Mucosa of gallbladder (tissue), 1 donor: ENCODE measurements at regions not wholly inside any gene's neighbourhood (a gene's known extent, or its start where the extent isn't known, plus 50 kb on each side); places are given as distances from the start of the nearest gene placed in this dataset.
"Not testable (repeated sequence)": the region's sequence is repeated elsewhere in the genome, so short reads cannot be mapped to it uniquely, and the experiment has no call there.

ENCODE experiments used
- DNase-seq: peaks from one replicate; pipeline ENCODE4 v3.0.0-alpha.2; 2020; ENCODE audit warnings: low spot score
- donor health status: DM: no; HTN: no; CAD: no.

DNA sequence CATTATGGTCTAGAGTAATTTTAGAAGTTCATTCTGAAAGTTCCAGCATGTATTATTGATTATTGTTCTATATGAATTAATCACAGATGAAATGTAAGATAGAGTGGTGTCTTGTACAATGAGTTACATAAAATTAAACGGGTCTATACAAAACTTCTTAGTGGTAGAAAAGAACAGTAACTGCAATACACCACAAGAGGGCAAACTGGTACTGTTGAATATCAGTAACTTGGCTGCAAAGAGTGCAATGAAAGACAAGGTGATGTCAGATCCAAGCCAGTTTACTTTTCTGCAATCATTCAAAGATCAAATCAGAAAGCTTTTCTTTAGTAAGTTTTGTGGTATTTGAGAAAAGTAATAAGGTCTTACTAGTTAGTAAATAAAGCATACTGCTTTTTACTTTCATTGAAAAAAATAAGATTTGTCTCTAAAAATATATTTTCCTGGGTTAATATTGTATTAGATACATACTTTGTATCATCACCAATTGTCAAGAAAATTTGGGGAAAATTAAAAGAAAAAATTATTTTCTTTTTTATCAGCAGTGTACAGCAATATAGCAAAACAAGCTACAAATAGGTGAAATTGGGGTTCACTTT is 66.4 kb upstream of the BTG3 start:
- peak; percentile 11 for DNase-seq

DNA sequence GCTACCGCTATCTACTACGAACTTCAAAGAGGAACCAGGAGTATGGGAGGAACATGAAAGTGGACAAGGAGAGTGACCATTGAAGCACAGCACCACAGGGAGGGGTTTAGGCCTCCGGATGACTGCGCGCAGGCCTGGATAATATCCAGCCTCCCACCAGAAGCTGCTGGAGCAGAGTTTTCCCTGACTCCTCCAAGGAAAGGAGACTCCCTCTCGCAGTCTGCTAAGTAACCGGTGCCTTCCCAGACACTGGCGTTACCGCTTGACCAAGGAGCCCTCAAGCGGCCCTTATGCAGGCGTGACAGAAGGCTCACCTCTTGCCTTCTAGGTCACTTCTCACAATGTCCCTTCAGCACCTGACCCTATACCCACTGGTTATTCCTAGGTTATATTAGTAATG is 64.2 kb upstream of the BTG3 start:
- not testable (repeated sequence) for DNase-seq

- DNase-seq, result no peak
Measured at GRCh38 chr21:17674106-17674505, 61.4 kb upstream of the BTG3 start.

- DNase-seq, result no peak
Measured at GRCh38 chr21:17673261-17674020, 60.7 kb upstream of the BTG3 start.

- DNase-seq, result no peak
Measured at GRCh38 chr21:17671733-17672132, 59.0 kb upstream of the BTG3 start.

- no peak for DNase-seq
Measured at GRCh38 chr21:17668479-17669140, 55.9 kb upstream of the BTG3 start.

- DNase-seq, result no peak
Measured at GRCh38 chr21:17667256-17667655, 54.6 kb upstream of the BTG3 start.
